ENCODE measurements at regions not wholly inside any gene's neighbourhood (a gene's known extent, or its start where the extent isn't known, plus 50 kb on each side); places are given as distances from the start of the nearest gene placed in this dataset.

- TF ChIP-seq CTCF (IDR thresholded peaks at IDR 0.05) (no peak), POLR2A (IDR thresholded peaks at IDR 0.05) (no peak), EP300 (IDR thresholded peaks at IDR 0.05; ENCODE audit: low read depth) (no peak)
Observed at GRCh38 chr18:78580835-78581339, 398.7 kb upstream of the SALL3 start.
